PC-3 (cell line): ENCODE measurements at regions not wholly inside any gene's neighbourhood (a gene's known extent, or its start where the extent isn't known, plus 50 kb on each side); places are given as distances from the start of the nearest gene placed in this dataset.

Experiments used
- ATAC-seq: fragments of 200-7000 bp; cut with Tn5 transposase; 2 replicates; pipeline ENCODE4 v1.9.1; 2020; ENCODE audit warnings: mild to moderate bottlenecking, moderate library complexity
- BruUV-seq: library from RNA; stranded (reverse); fragments of 400-500 nt; replicated peaks from 2 replicates; lab custom pipeline; 2021; lab: Mats Ljungman, UMichigan
- CTCF ChIA-PET: fragments of 300-600 bp; sonication (Branson Sonifier 250); formaldehyde crosslinking; loops from one replicate; lab custom pipeline; 2022; ENCODE audit warnings: antibody characterized with exemption; lab: Charles Lee
- POLR2A ChIA-PET: fragments of 300-600 bp; sonication (Branson Sonifier 250); formaldehyde crosslinking; loops from one replicate; lab custom pipeline; 2022; ENCODE audit warnings: antibody characterized with exemption; ENCODE audit not compliant: unreplicated experiment; lab: Charles Lee
- DNase-seq: peaks from one replicate; pipeline ENCODE4 v3.0.0-alpha.2; 2015
- H2AFZ ChIP-seq: fragments of 300-600 bp; sonication (generic); 2 replicates; pipeline ENCODE4 v1.6.0; 2016; ENCODE audit warnings: antibody characterized with exemption, low read length
- H3F3A ChIP-seq: fragments of 300-600 bp; sonication (generic); one replicate; pipeline ENCODE4 v1.6.0; 2017; ENCODE audit warnings: antibody characterized with exemption, low read length, control low read depth, mild to moderate bottlenecking; ENCODE audit not compliant: unreplicated experiment
- H3K27ac ChIP-seq: fragments of 300-600 bp; sonication (generic); 2 replicates; pipeline ENCODE4 v1.5.1; 2016; ENCODE audit warnings: mild to moderate bottlenecking, low read length
- H3K27me3 ChIP-seq: fragments of 300-600 bp; sonication (generic); 2 replicates; pipeline ENCODE4 v1.6.1; 2016; ENCODE audit warnings: low read length, mixed read lengths
- H3K36me3 ChIP-seq: fragments of 300-600 bp; sonication (generic); 2 replicates; pipeline ENCODE4 v1.6.1; 2016; ENCODE audit warnings: low read depth, mixed run types, low read length, mixed read lengths
- H3K4me1 ChIP-seq: fragments of 300-600 bp; sonication (generic); 2 replicates; pipeline ENCODE4 v1.5.1; 2016; ENCODE audit warnings: low read length; ENCODE audit not compliant: insufficient read depth
- H3K4me2 ChIP-seq: fragments of 300-600 bp; sonication (generic); 2 replicates; pipeline ENCODE4 v1.6.0; 2016; ENCODE audit warnings: low read length
- H3K4me3 ChIP-seq: fragments of 300-600 bp; sonication (generic); 2 replicates; pipeline ENCODE4 v1.5.1; 2016; ENCODE audit warnings: mild to moderate bottlenecking, low read length, mixed read lengths
- H3K79me2 ChIP-seq: fragments of 300-600 bp; sonication (generic); 2 replicates; pipeline ENCODE4 v1.6.1; 2017; ENCODE audit warnings: low read length, mixed read lengths
- H3K9ac ChIP-seq: fragments of 300-600 bp; sonication (generic); 2 replicates; pipeline ENCODE4 v1.6.0; 2016; ENCODE audit warnings: mild to moderate bottlenecking, low read length
- H3K9me2 ChIP-seq: fragments of 300-600 bp; sonication (generic); replicated peaks from 2 replicates; pipeline ENCODE4 v1.6.1; 2016; ENCODE audit warnings: mixed run types, low read length, mixed read lengths
- H3K9me3 ChIP-seq: fragments of 300-600 bp; sonication (generic); 2 replicates; pipeline ENCODE4 v1.6.1; 2016; ENCODE audit warnings: low read length, mixed read lengths
- H4K20me1 ChIP-seq: fragments of 300-600 bp; sonication (generic); 2 replicates; pipeline ENCODE4 v1.6.1; 2016; ENCODE audit warnings: low read length, mixed read lengths
- EZH2 ChIP-seq: fragments of 300-600 bp; sonication (generic); IDR thresholded peaks from one replicate; pipeline ENCODE4 v1.6.1; 2017; ENCODE audit warnings: antibody characterized with exemption, mild to moderate bottlenecking, low read length; ENCODE audit not compliant: unreplicated experiment
- EZH2phosphoT487 ChIP-seq: fragments of 300-600 bp; sonication (generic); IDR thresholded peaks from 2 replicates; pipeline ENCODE4 v1.6.1; 2018; ENCODE audit warnings: mild to moderate bottlenecking, antibody characterized with exemption, low read length, borderline replicate concordance
- intact Hi-C: fragments of 100-400 bp; cut with micrococcal nuclease; formaldehyde crosslinking; loops from 2 replicates; pipeline ENCODE4 v1.9.0; 2023
- TF ChIP-seq, protein P1 (sequence below): fragments of 300-600 bp; sonication (generic); conservative IDR thresholded peaks from 2 replicates; pipeline ENCODE4 v1.5.1; 2017; ENCODE audit warnings: antibody characterized with exemption, low read depth, mild to moderate bottlenecking, low read length

GRCh38 chr20:43831481-43832065, 83.1 kb upstream of the TOX2 start:
- H3K27ac ChIP-seq, result no peak overlapping the region
- H3K9me2 ChIP-seq, result no peaks in the 10 kb centered on the region
- no peak overlapping the region for H3K4me3 ChIP-seq
- H3K27me3 ChIP-seq, result no peaks in the 10 kb centered on the region
- intact Hi-C loops, result no loop called here
- ATAC-seq, result no peak
- H3F3A ChIP-seq, result no peaks in the 10 kb centered on the region
- no peaks in the 10 kb centered on the region for H3K79me2 ChIP-seq
- no peaks in the 10 kb centered on the region for H4K20me1 ChIP-seq
- H3K4me2 ChIP-seq, result no peak overlapping the region
- no peak overlapping the region for H3K9ac ChIP-seq
- DNase-seq, result no peak
- ChIA-PET CTCF (no interaction called here), POLR2A (no interaction called here)
- TF ChIP-seq EZH2, result no peak
- TF ChIP-seq, protein P1, sequence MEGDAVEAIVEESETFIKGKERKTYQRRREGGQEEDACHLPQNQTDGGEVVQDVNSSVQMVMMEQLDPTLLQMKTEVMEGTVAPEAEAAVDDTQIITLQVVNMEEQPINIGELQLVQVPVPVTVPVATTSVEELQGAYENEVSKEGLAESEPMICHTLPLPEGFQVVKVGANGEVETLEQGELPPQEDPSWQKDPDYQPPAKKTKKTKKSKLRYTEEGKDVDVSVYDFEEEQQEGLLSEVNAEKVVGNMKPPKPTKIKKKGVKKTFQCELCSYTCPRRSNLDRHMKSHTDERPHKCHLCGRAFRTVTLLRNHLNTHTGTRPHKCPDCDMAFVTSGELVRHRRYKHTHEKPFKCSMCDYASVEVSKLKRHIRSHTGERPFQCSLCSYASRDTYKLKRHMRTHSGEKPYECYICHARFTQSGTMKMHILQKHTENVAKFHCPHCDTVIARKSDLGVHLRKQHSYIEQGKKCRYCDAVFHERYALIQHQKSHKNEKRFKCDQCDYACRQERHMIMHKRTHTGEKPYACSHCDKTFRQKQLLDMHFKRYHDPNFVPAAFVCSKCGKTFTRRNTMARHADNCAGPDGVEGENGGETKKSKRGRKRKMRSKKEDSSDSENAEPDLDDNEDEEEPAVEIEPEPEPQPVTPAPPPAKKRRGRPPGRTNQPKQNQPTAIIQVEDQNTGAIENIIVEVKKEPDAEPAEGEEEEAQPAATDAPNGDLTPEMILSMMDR, result no peak
- no peak for TF ChIP-seq EZH2phosphoT487
- H2AFZ ChIP-seq, result no peak overlapping the region
- H3K36me3 ChIP-seq, result no peaks in the 10 kb centered on the region
- no peaks in the 10 kb centered on the region for H3K9me3 ChIP-seq
- BruUV-seq, result no TSS peak
- no peaks in the 10 kb centered on the region for H3K4me1 ChIP-seq

DNA sequence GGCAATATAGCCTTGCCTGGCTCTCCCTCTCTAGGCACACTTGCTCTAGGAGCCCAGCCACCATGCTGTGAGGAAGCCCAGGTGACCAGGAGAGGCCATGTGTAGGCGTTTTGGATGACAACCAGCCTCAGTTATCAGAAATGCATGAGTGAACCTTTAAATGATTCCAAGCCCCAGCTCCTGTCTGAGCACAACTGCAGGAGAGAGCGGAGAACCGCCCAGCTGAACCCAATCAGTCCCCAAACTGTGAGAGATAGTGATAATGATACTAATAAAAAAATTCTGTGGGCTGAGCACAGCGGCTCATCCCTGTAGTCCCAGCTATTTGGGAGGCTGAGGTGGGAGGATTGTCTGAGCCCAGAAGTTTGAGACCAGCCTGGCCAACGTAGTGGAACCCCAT, 83.8 kb upstream of the TOX2 start:
- H3K36me3 ChIP-seq, result no peaks in the 10 kb centered on the region
- no peak overlapping the region for H3K4me2 ChIP-seq
- ATAC-seq (no peak), DNase-seq (no peak)
- H3K4me3 ChIP-seq, result no peak overlapping the region
- no peak overlapping the region for H2AFZ ChIP-seq
- BruUV-seq, result no TSS peak
- no peaks in the 10 kb centered on the region for H3F3A ChIP-seq
- H3K9ac ChIP-seq, result no peak overlapping the region
- H3K9me2 ChIP-seq, result no peaks in the 10 kb centered on the region
- H3K4me1 ChIP-seq, result no peaks in the 10 kb centered on the region
- H3K27ac ChIP-seq, result no peak overlapping the region
- H3K27me3 ChIP-seq, result no peaks in the 10 kb centered on the region
- CTCF ChIA-PET, result no interaction called here
- intact Hi-C loops, result no loop called here
- TF ChIP-seq EZH2, result no peak
- TF ChIP-seq EZH2phosphoT487, result no peak
- TF ChIP-seq, protein P1, result no peak
- no peaks in the 10 kb centered on the region for H4K20me1 ChIP-seq
- H3K9me3 ChIP-seq, result no peaks in the 10 kb centered on the region
- POLR2A ChIA-PET, result no interaction called here
- no peaks in the 10 kb centered on the region for H3K79me2 ChIP-seq

DNA sequence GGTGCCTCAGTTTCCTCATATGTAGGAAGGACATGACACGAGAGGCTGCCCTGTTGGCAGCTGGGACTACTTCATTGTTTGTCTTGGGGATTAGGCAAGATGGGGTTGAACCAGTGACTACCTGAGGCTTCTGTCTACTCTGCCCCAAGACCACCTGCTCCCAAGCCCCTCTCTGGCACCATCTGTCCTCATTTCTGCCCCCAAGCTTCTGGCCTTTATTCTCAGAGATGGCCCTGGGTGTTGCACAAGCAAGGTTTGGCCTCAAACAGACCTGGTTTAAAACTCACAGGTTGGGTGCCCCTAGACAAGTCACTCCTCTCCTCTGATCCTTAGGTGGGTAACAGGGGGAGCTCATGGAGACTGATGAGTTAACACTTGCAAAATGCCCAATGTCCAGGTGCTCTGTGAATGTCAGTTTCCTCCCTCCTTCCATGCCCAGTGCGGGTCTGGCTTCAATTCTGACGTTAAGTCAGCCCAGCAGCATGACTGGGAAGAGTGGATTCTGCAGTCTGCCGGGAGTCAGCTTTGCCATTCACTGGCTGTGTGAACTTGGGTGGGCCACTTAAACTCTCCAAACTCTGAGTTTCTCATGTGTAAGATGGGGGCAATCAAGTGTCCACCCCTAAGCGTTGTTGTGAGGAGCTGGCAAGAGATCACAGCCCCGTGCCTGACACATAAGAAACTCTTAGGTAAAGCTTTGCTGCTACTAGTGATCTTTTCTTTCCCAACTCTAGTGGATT, 84.5 kb upstream of the TOX2 start:
- TF ChIP-seq EZH2phosphoT487, result no peak
- TF ChIP-seq, protein P1, result no peak
- TF ChIP-seq EZH2, result no peak
- Histone ChIP-seq H3K9ac (no peak overlapping the region), H4K20me1 (no peaks in the 10 kb centered on the region), H3K9me2 (no peaks in the 10 kb centered on the region), H3K27me3 (no peaks in the 10 kb centered on the region), H3K4me2 (no peak overlapping the region), H3K4me3 (no peak overlapping the region), H3K9me3 (no peaks in the 10 kb centered on the region), H3K79me2 (no peaks in the 10 kb centered on the region), H2AFZ (no peak overlapping the region), H3K36me3 (no peaks in the 10 kb centered on the region), H3K4me1 (no peaks in the 10 kb centered on the region), H3F3A (no peaks in the 10 kb centered on the region), H3K27ac (no peak overlapping the region)
- ChIA-PET POLR2A (no interaction called here), CTCF (no interaction called here)
- no TSS peak for BruUV-seq
- no peak for DNase-seq
- intact Hi-C loops, result no loop called here
- ATAC-seq, result no peak
